NCI-H2227 (cell line): ENCODE measurements at regions not wholly inside any gene's neighbourhood (a gene's known extent, or its start where the extent isn't known, plus 50 kb on each side); places are given as distances from the start of the nearest gene placed in this dataset.
A peak's percentile ranks its signal among the peaks of the same experiment; 100 is the strongest.
"Not testable (repeated sequence)": the region's sequence is repeated elsewhere in the genome, so short reads cannot be mapped to it uniquely, and the experiment has no call there.

Source experiments
- DNase-seq: peaks from one replicate; lab custom pipeline; 2025; ENCODE audit not compliant: unreplicated experiment; lab: John Stamatoyannopoulos, UW

GRCh38 chr7:98727146-98727709, 110.1 kb downstream of the NPTX2 start:
- DNase-seq, result no peak

- no peak for DNase-seq
Observed at GRCh38 chr7:98728555-98728954, 111.5 kb downstream of the NPTX2 start.

GRCh38 chr7:98729121-98729520, 112.0 kb downstream of the NPTX2 start:
- DNase-seq, result no peak

GRCh38 chr7:98730326-98730725, 113.2 kb downstream of the NPTX2 start:
- no peak for DNase-seq

- DNase-seq, result no peak
Observed at GRCh38 chr7:98731651-98732050, 114.6 kb downstream of the NPTX2 start.

- DNase-seq, result peak; percentile 40
Observed at GRCh38 chr7:98733036-98733435, 116.0 kb downstream of the NPTX2 start.

- no peak for DNase-seq
Observed at GRCh38 chr7:98735801-98736200, 118.7 kb downstream of the NPTX2 start.

GRCh38 chr7:98736461-98736860, 119.4 kb downstream of the NPTX2 start:
- DNase-seq, result not testable (repeated sequence)

GRCh38 chr7:98737176-98737575, 120.1 kb downstream of the NPTX2 start:
- DNase-seq, result no peak

GRCh38 chr7:98740643-98741042, 123.6 kb downstream of the NPTX2 start:
- DNase-seq, result no peak

GRCh38 chr7:98745722-98746318, 124.0 kb downstream of the TMEM130 start:
- DNase-seq, result peak; percentile 87

- DNase-seq, result no peak
Observed at GRCh38 chr7:98748090-98748489, 121.7 kb downstream of the TMEM130 start.

GRCh38 chr7:98753176-98753575, 116.6 kb downstream of the TMEM130 start:
- no peak for DNase-seq

GRCh38 chr7:98753989-98754479, 115.8 kb downstream of the TMEM130 start:
- DNase-seq, result peak; percentile 71

- DNase-seq, result no peak
Observed at GRCh38 chr7:98755138-98755898, 114.5 kb downstream of the TMEM130 start.

- no peak for DNase-seq
Observed at GRCh38 chr7:98758157-98758556, 111.7 kb downstream of the TMEM130 start.

GRCh38 chr7:98760201-98760651, 109.6 kb downstream of the TMEM130 start:
- DNase-seq, result no peak

GRCh38 chr7:98761225-98761624, 108.6 kb downstream of the TMEM130 start:
- DNase-seq, result no peak

GRCh38 chr7:98762620-98763019, 107.2 kb downstream of the TMEM130 start:
- DNase-seq, result no peak

GRCh38 chr7:98763441-98763840, 106.4 kb downstream of the TMEM130 start:
- no peak for DNase-seq

- DNase-seq, result no peak
Observed at GRCh38 chr7:98764946-98765345, 104.9 kb downstream of the TMEM130 start.

GRCh38 chr7:98770085-98770484, 99.7 kb downstream of the TMEM130 start:
- DNase-seq, result not testable (repeated sequence)
